ENCODE measurements at regions not wholly inside any gene's neighbourhood (a gene's known extent, or its start where the extent isn't known, plus 50 kb on each side); places are given as distances from the start of the nearest gene placed in this dataset.

GRCh38 chr5:62214701-62215100 is 91.3 kb upstream of the KIF2A start:
- TF ChIP-seq CTCF (IDR thresholded peaks at IDR 0.05; ENCODE audit: borderline replicate concordance, extremely low read depth, low read length, poor library complexity, severe bottlenecking) (no peak), EZH2 (IDR thresholded peaks at IDR 0.05; ENCODE audit: borderline replicate concordance, low read depth, low read length, severe bottlenecking) (no peak)
